Kidney (tissue), 13 donors: ENCODE measurements at regions not wholly inside any gene's neighbourhood (a gene's known extent, or its start where the extent isn't known, plus 50 kb on each side); places are given as distances from the start of the nearest gene placed in this dataset.

Experiments used
- DNase-seq, 5 donors: peaks; one replicate each; pipeline ENCODE4 v3.0.0-alpha.2; 2013 to 2020
- FAIRE-seq: peaks from 2 replicates; lab custom pipeline; 2012; peaks lifted over from hg19 to GRCh38; lab: Jason Lieb, UNC
- H3K27ac ChIP-seq, 2 donors: one replicate each; pipeline ENCODE4 v1.7.0; 2013; ENCODE audit warnings: low read depth in 2 of 2, low read length in 2 of 2, inconsistent platforms in 1 of 2
- H3K27me3 ChIP-seq: one replicate; pipeline ENCODE4 v1.7.1; 2013; ENCODE audit warnings: low read length, inconsistent platforms; ENCODE audit not compliant: control insufficient read depth, insufficient read depth
- H3K36me3 ChIP-seq, 3 donors: one replicate each; pipeline versions ENCODE4 v1.7.0 to v1.7.1; 2013; ENCODE audit warnings: low read length in 3 of 3, control low read depth in 1 of 3, inconsistent platforms in 1 of 3; ENCODE audit not compliant: insufficient read depth in 3 of 3, control insufficient read depth in 2 of 3
- H3K4me1 ChIP-seq, 3 donors: one replicate each; pipeline versions ENCODE4 v1.7.0 to v1.7.1; 2013; ENCODE audit warnings: low read length in 3 of 3, inconsistent platforms in 1 of 3, low read depth in 1 of 3; ENCODE audit not compliant: control insufficient read depth in 2 of 3, insufficient read depth in 2 of 3
- H3K4me3 ChIP-seq, 3 donors: one replicate each; pipeline versions ENCODE4 v1.7.0 to v1.8.1; 2013; ENCODE audit warnings: low read length in 3 of 3, control low read depth in 1 of 3, inconsistent platforms in 1 of 3
- H3K9ac ChIP-seq, 3 donors: one replicate each; pipeline versions ENCODE4 v1.7.0 to v1.7.1; 2013; ENCODE audit warnings: low read length in 3 of 3, control low read depth in 1 of 3, inconsistent platforms in 1 of 3
- H3K9me3 ChIP-seq, 3 donors: one replicate each; pipeline versions ENCODE4 v1.7.0 to v1.7.1; 2013; ENCODE audit warnings: low read length in 3 of 3, control low read depth in 1 of 3, inconsistent platforms in 1 of 3; ENCODE audit not compliant: control insufficient read depth in 2 of 3, insufficient read depth in 1 of 3
- intact Hi-C: fragments of 100-400 bp; cut with DNase I; formaldehyde crosslinking; loops from one replicate; pipeline ENCODE4 v1.11.1; 2022
- TF ChIP-seq, protein P1 (sequence below): IDR thresholded peaks from 3 replicates; pipeline ENCODE4 v1.5.1; 2012; ENCODE audit warnings: mild to moderate bottlenecking, moderate library complexity, borderline replicate concordance; ENCODE audit not compliant: insufficient read depth; ENCODE audit errors: extremely low read depth
- donor health status: control.
- donor health status: control.
- donor health status: control.
- donor health status: control.
- donor health status: control.
- donor health status: DM: yes; HTN: yes; CAD: no.
- donor health status: Normal renal cell carcinoma (clear cell type).

DNA sequence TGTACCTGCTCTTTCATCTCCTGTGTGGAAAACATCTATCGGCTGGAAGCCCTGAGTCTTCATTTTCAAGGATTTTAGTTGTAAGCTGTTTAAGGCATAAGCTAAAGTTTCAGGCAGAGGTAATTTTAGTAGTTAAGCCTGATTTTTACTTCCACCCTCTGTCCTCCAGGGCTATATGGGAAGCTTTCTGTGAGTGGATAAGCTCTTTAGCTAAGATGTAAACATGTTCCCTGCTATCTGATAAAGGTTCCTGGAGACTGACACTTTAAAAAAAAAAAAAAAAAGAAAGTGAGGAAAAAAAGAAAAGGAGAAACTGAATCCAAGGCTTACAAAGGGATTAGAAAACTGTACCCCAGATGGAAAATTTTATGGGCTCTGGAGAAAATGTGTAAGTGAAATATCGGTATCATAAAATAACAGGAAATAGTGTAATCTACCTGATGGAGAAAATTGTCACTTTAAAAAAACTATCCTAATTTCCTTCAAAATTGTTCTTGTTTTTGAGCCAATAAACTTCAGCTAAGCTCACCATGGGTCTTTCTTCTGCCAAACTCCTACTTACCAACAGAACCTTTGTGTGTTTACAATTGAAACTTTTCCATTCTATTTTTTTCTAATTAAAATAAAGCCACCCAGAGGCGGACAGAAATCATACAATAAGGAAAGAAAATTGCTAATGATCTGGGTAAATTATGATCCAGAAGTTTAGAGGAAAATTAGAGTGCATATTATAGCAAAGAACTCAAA, 180.5 kb downstream of the TGFB2 start:
- H3K4me3 ChIP-seq, result no peak overlapping the region
- intact Hi-C loops, result no loop called here
- FAIRE-seq (no peak), DNase-seq (no peak)
- no peak overlapping the region for H3K9ac ChIP-seq
- H3K4me1 ChIP-seq, result no peaks in the 10 kb centered on the region
- H3K27me3 ChIP-seq, result no peaks in the 10 kb centered on the region
- TF ChIP-seq, protein P1, sequence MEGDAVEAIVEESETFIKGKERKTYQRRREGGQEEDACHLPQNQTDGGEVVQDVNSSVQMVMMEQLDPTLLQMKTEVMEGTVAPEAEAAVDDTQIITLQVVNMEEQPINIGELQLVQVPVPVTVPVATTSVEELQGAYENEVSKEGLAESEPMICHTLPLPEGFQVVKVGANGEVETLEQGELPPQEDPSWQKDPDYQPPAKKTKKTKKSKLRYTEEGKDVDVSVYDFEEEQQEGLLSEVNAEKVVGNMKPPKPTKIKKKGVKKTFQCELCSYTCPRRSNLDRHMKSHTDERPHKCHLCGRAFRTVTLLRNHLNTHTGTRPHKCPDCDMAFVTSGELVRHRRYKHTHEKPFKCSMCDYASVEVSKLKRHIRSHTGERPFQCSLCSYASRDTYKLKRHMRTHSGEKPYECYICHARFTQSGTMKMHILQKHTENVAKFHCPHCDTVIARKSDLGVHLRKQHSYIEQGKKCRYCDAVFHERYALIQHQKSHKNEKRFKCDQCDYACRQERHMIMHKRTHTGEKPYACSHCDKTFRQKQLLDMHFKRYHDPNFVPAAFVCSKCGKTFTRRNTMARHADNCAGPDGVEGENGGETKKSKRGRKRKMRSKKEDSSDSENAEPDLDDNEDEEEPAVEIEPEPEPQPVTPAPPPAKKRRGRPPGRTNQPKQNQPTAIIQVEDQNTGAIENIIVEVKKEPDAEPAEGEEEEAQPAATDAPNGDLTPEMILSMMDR, result no peak
- no peaks in the 10 kb centered on the region for H3K9me3 ChIP-seq
- H3K27ac ChIP-seq, result no peak overlapping the region
- no peaks in the 10 kb centered on the region for H3K36me3 ChIP-seq

DNA sequence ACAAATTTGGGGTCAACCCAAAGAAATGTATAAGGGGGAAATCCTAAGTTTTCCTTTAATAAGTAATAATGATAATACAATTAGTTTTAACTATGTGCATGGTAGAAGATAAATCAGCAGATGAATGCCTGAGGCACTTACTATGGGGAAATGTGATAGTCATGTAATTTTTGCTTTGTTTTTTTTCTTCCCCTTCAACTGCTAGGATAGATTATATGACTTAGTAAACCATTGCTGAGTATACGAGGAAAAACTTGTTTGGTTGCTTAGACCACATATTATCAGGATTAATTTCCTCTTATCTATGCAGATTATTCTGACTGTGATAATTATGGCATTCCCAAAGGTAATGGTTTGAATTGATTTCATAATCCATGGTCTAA, 181.1 kb downstream of the TGFB2 start:
- no peak overlapping the region for H3K9ac ChIP-seq
- TF ChIP-seq, protein P1, result no peak
- no peaks in the 10 kb centered on the region for H3K27me3 ChIP-seq
- no peaks in the 10 kb centered on the region for H3K9me3 ChIP-seq
- H3K36me3 ChIP-seq, result no peaks in the 10 kb centered on the region
- no peak for DNase-seq
- H3K4me3 ChIP-seq, result no peak overlapping the region
- FAIRE-seq, result no peak
- H3K27ac ChIP-seq, result no peak overlapping the region
- H3K4me1 ChIP-seq, result no peaks in the 10 kb centered on the region
- intact Hi-C loops, result no loop called here

DNA sequence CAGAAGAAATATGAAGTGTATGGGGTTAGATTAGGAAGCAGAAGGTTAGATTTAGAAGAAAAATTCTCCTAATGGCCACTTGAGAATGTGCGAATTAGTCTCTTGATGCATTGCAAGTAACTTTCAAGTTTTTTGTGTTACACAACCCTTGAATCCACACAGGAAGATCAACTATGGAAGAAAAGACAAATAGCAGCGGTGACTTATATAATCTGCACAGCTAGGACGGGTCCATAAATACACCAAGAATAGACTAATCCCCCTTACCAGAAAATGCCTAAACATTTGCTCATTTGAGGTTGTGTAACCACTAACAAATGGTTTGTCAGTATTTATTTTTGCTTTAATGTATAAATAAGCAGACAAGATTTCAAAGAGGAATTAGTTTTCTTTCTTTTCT, 182.6 kb downstream of the TGFB2 start:
- intact Hi-C loops, result no loop called here
- TF ChIP-seq, protein P1, result no peak

More for the DNA sequence above, 182.6 kb downstream of the TGFB2 start:
- Histone ChIP-seq H3K9ac (no peak overlapping the region), H3K9me3 (no peaks in the 10 kb centered on the region), H3K27ac (no peak overlapping the region), H3K4me3 (no peak overlapping the region), H3K4me1 (no peaks in the 10 kb centered on the region), H3K36me3 (no peaks in the 10 kb centered on the region), H3K27me3 (no peaks in the 10 kb centered on the region)
- FAIRE-seq (no peak), DNase-seq (no peak)
